NCI-H2171 (cell line): ENCODE measurements at regions not wholly inside any gene's neighbourhood (a gene's known extent, or its start where the extent isn't known, plus 50 kb on each side); places are given as distances from the start of the nearest gene placed in this dataset.
"Not testable (repeated sequence)": the region's sequence is repeated elsewhere in the genome, so short reads cannot be mapped to it uniquely, and the experiment has no call there.

Experiments used
- DNase-seq: peaks from one replicate; lab custom pipeline; 2025; lab: John Stamatoyannopoulos, UW

GRCh38 chr6:9007027-9007426, 571.7 kb upstream of the SLC35B3 start:
- no peak for DNase-seq

GRCh38 chr6:9002833-9003232, 567.5 kb upstream of the SLC35B3 start:
- DNase-seq, result no peak

- DNase-seq, result no peak
Observed at GRCh38 chr6:8995156-8995555, 559.8 kb upstream of the SLC35B3 start.

GRCh38 chr6:8993111-8993510, 557.8 kb upstream of the SLC35B3 start:
- DNase-seq, result no peak

- DNase-seq, result no peak
Observed at GRCh38 chr6:8991844-8992243, 556.5 kb upstream of the SLC35B3 start.

GRCh38 chr6:8990075-8990474, 554.7 kb upstream of the SLC35B3 start:
- DNase-seq, result no peak

GRCh38 chr6:8983202-8983688, 547.9 kb upstream of the SLC35B3 start:
- DNase-seq, result peak; percentile 13

GRCh38 chr6:8982668-8983067, 547.3 kb upstream of the SLC35B3 start:
- DNase-seq, result no peak

GRCh38 chr6:8973395-8973794, 538.0 kb upstream of the SLC35B3 start:
- DNase-seq, result no peak

- no peak for DNase-seq
Observed at GRCh38 chr6:8969747-8970146, 534.4 kb upstream of the SLC35B3 start.

- no peak for DNase-seq
Observed at GRCh38 chr6:8958894-8959511, 523.7 kb upstream of the SLC35B3 start.

- DNase-seq, result no peak
Observed at GRCh38 chr6:8953310-8953709, 518.0 kb upstream of the SLC35B3 start.

GRCh38 chr6:8948733-8949132, 513.4 kb upstream of the SLC35B3 start:
- no peak for DNase-seq

- DNase-seq, result no peak
Observed at GRCh38 chr6:8947900-8948299, 512.6 kb upstream of the SLC35B3 start.

GRCh38 chr6:8944548-8944947, 509.2 kb upstream of the SLC35B3 start:
- DNase-seq, result no peak

GRCh38 chr6:8943073-8943472, 507.7 kb upstream of the SLC35B3 start:
- no peak for DNase-seq

- no peak for DNase-seq
Observed at GRCh38 chr6:8941577-8941976, 506.2 kb upstream of the SLC35B3 start.

GRCh38 chr6:8940356-8940755, 505.0 kb upstream of the SLC35B3 start:
- no peak for DNase-seq

GRCh38 chr6:8939615-8940014, 504.3 kb upstream of the SLC35B3 start:
- DNase-seq, result no peak

- DNase-seq, result no peak
Observed at GRCh38 chr6:8934318-8934717, 499.0 kb upstream of the SLC35B3 start.

- no peak for DNase-seq
Observed at GRCh38 chr6:8930009-8930408, 494.7 kb upstream of the SLC35B3 start.

GRCh38 chr6:8920244-8920643, 484.9 kb upstream of the SLC35B3 start:
- not testable (repeated sequence) for DNase-seq

- no peak for DNase-seq
Observed at GRCh38 chr6:8918196-8918595, 482.9 kb upstream of the SLC35B3 start.

GRCh38 chr6:8914700-8915099, 479.4 kb upstream of the SLC35B3 start:
- DNase-seq, result no peak
